ENCODE measurements at regions not wholly inside any gene's neighbourhood (a gene's known extent, or its start where the extent isn't known, plus 50 kb on each side); places are given as distances from the start of the nearest gene placed in this dataset.

GRCh38 chr15:53454843-53455721, 304.4 kb downstream of the WDR72 start:
- intact Hi-C loops (cut with micrococcal nuclease) = no loop called here
- Histone ChIP-seq H3K27me3 (ENCODE audit: control insufficient read depth in 2 of 2, insufficient read depth in 2 of 2, low read length in 2 of 2) (no peaks in the 10 kb centered on the region), H3K9ac (ENCODE audit: insufficient read depth in 1 of 2, low read depth in 2 of 2, low read length in 2 of 2) (no peak overlapping the region), H4K20me1 (replicated peaks; ENCODE audit: control insufficient read depth, insufficient read depth, low read length) (no peaks in the 10 kb centered on the region), H3K4me1 (replicated peaks in 1 of 2; ENCODE audit: control insufficient read depth in 2 of 2, insufficient read depth in 2 of 2, low read length in 2 of 2) (no peaks in the 10 kb centered on the region), H3K79me2 (ENCODE audit: control insufficient read depth, insufficient read depth, low read length) (no peaks in the 10 kb centered on the region), H3K4me3 (no peak overlapping the region), H2AFZ (ENCODE audit: low read depth, low read length) (no peak overlapping the region), H3K4me2 (ENCODE audit: insufficient read depth, low read length) (no peak overlapping the region), H3K9me1 (ENCODE audit: control insufficient read depth, insufficient read depth, low read length) (no peaks in the 10 kb centered on the region), H3K9me3 (replicated peaks; ENCODE audit: control insufficient read depth, insufficient read depth, low read depth, low read length) (no peaks in the 10 kb centered on the region; the same call in 1 of the 2 replicates), H3K27ac (ENCODE audit: extremely low read depth, low read depth, low read length) (no peak overlapping the region), H3K36me3 (ENCODE audit: control insufficient read depth, insufficient read depth, low read length) (no peaks in the 10 kb centered on the region)
- ATAC-seq (no peak), FAIRE-seq (no peak), DNase-seq (ENCODE audit: extremely low read depth in 1 of 4, low spot score in 3 of 4) (no peak)
- in situ Hi-C loops (cut with MboI) = no loop called here
- ChIA-PET CTCF (ENCODE audit: low intra/inter-chr PET ratio) (no interaction called here), POLR2A (no interaction called here)
- BruUV-seq (replicated peaks) = no TSS peak
- TF ChIP-seq TAL1 (IDR thresholded peaks at IDR 0.05) (no peak), U2AF2 (optimal IDR thresholded peaks at IDR 0.05; ENCODE audit: low read depth, low read length) (no peak), ARID2 (IDR thresholded peaks at IDR 0.05) (no peak), ZC3H11A (IDR thresholded peaks at IDR 0.05; ENCODE audit: low read depth, low read length) (no peak), ETV1 (tag; conservative IDR thresholded peaks at IDR 0.05; ENCODE audit: low read depth) (no peak), MNT (conservative IDR thresholded peaks at IDR 0.05) (no peak), NCOA1 (IDR thresholded peaks at IDR 0.05; ENCODE audit: low read depth) (no peak), NKRF (IDR thresholded peaks at IDR 0.05; ENCODE audit: borderline replicate concordance) (no peak), HNRNPL (IDR thresholded peaks at IDR 0.05; ENCODE audit: low read depth, low read length) (no peak), NCOA6 (IDR thresholded peaks at IDR 0.05) (no peak), CBX1 (IDR thresholded peaks at IDR 0.05; ENCODE audit: low read depth) (no peak), DPF2 (IDR thresholded peaks at IDR 0.05) (no peak), ZNF76 (CRISPR knock-in tag; IDR thresholded peaks at IDR 0.05; ENCODE audit: borderline replicate concordance) (no peak), E2F4 (CRISPR knock-in tag; IDR thresholded peaks at IDR 0.05; ENCODE audit: low read depth) (no peak)
- under 1% methylated on average over 8 of the region's 8 CpGs for WGBS (ENCODE audit: insufficient coverage, low coverage, missing lambda C conversion rate)
